Left lung (tissue), 4 donors: ENCODE measurements at regions not wholly inside any gene's neighbourhood (a gene's known extent, or its start where the extent isn't known, plus 50 kb on each side); places are given as distances from the start of the nearest gene placed in this dataset.
"Not testable (repeated sequence)": the region's sequence is repeated elsewhere in the genome, so short reads cannot be mapped to it uniquely, and the experiment has no call there.

Experiments used
- ATAC-seq: fragments of 200-7000 bp; cut with Tn5 transposase; one replicate; pipeline ENCODE4 v1.9.1; 2020; ENCODE audit warnings: moderate library complexity
- DNase-seq, 4 donors: peaks; one replicate each; pipeline ENCODE4 v3.0.0-alpha.2; 2013 to 2020
- H3K27ac ChIP-seq, 2 donors: fragments of 200-600 bp; sonication (generic) in 1 of 2; one replicate each; pipeline versions ENCODE4 v1.5.0 to v1.8.0; 2020 to 2021
- H3K27me3 ChIP-seq, 2 donors: fragments of 200-600 bp; sonication (generic) in 1 of 2; one replicate each; pipeline versions ENCODE4 v1.5.0 to v1.8.0; 2020 to 2021
- H3K36me3 ChIP-seq, 2 donors: fragments of 200-600 bp; sonication (generic) in 1 of 2; one replicate each; pipeline versions ENCODE4 v1.5.0 to v1.8.0; 2020 to 2021
- H3K4me1 ChIP-seq, 2 donors: fragments of 200-600 bp; one replicate each; pipeline ENCODE4 v1.8.0; 2021
- H3K4me3 ChIP-seq, 2 donors: fragments of 200-600 bp; sonication (generic) in 1 of 2; one replicate each; pipeline versions ENCODE4 v1.5.0 to v1.8.0; 2020 to 2021; ENCODE audit warnings: mild to moderate bottlenecking in 1 of 2
- H3K9me3 ChIP-seq, 2 donors: fragments of 200-600 bp; sonication (generic) in 1 of 2; one replicate each; pipeline versions ENCODE4 v1.5.0 to v1.8.0; 2020 to 2021
- intact Hi-C, 2 donors: fragments of 100-400 bp; cut with DNase I; formaldehyde crosslinking; loops; one replicate each; pipeline versions ENCODE4 v1.11.2 to v1.14.2; 2022
- TF ChIP-seq, protein P1 (sequence below), 2 donors: fragments of 200-600 bp; sonication (generic) in 1 of 2; IDR thresholded peaks; one replicate each; pipeline versions ENCODE4 v1.5.0 to v1.8.0; 2021; ENCODE audit warnings: antibody characterized with exemption in 2 of 2
- donor health status: DM: no; HTN: yes; CAD: no.
- donor health status: DM: no; HTN: no; CAD: no.

GRCh38 chr3:68676136-68676535, 256.2 kb downstream of the TAFA4 start:
- Histone ChIP-seq H3K36me3 (no peaks in the 10 kb centered on the region), H3K9me3 (no peaks in the 10 kb centered on the region), H3K27ac (no peak overlapping the region), H3K27me3 (no peaks in the 10 kb centered on the region), H3K4me3 (no peak overlapping the region), H3K4me1 (no peaks in the 10 kb centered on the region)
- ATAC-seq (no peak), DNase-seq (no peak)
- TF ChIP-seq, protein P1, sequence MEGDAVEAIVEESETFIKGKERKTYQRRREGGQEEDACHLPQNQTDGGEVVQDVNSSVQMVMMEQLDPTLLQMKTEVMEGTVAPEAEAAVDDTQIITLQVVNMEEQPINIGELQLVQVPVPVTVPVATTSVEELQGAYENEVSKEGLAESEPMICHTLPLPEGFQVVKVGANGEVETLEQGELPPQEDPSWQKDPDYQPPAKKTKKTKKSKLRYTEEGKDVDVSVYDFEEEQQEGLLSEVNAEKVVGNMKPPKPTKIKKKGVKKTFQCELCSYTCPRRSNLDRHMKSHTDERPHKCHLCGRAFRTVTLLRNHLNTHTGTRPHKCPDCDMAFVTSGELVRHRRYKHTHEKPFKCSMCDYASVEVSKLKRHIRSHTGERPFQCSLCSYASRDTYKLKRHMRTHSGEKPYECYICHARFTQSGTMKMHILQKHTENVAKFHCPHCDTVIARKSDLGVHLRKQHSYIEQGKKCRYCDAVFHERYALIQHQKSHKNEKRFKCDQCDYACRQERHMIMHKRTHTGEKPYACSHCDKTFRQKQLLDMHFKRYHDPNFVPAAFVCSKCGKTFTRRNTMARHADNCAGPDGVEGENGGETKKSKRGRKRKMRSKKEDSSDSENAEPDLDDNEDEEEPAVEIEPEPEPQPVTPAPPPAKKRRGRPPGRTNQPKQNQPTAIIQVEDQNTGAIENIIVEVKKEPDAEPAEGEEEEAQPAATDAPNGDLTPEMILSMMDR (IDR thresholded peaks at IDR 0.05) = no peak
- intact Hi-C loops = no loop called here

- intact Hi-C loops = no loop called here
- TF ChIP-seq, protein P1 (IDR thresholded peaks at IDR 0.05) = no peak
- H3K4me3 ChIP-seq = no peak overlapping the region
- ATAC-seq (no peak), DNase-seq (no peak)
- no peaks in the 10 kb centered on the region for H3K27me3 ChIP-seq
- no peak overlapping the region for H3K27ac ChIP-seq
- no peaks in the 10 kb centered on the region for H3K4me1 ChIP-seq
- H3K9me3 ChIP-seq = no peaks in the 10 kb centered on the region
- no peaks in the 10 kb centered on the region for H3K36me3 ChIP-seq
These were observed 265.0 kb downstream of the TAFA4 start for GRCh38 chr3:68667346-68667745.

DNA sequence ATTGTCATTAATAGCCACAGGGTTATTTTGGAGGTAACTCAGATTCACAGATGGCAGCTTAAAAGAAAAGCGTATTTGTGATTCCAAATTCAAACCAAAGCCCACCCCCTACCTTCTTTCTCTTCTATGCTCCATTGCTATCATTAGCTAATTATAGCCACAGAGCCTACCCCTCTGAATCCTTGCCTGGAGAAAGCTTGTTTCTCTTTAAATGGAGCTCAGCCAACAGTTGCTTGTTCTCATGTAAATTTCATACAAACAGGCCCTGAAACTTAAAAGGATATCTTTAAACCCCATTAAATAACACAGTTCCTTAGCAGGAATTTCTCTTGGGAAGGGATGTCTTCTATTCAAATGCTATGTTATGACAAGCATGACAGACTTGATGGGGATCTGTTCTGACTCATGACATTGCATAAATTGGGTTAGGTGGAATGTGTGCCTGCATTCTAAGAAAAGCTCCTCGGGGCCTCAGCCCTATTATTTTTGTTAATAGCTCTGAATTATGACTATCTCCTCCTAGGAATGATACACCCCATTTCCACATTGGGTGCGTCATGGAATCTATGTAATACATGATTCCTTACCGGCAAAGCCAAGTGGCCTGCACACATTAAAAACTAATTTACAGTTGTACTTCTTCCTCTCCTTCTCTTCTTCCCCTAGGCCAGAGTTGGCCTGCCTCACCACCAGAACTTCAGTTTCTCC, 265.8 kb downstream of the TAFA4 start:
- H3K27ac ChIP-seq = no peak overlapping the region
- ATAC-seq (no peak), DNase-seq (no peak)
- no peaks in the 10 kb centered on the region for H3K4me1 ChIP-seq
- intact Hi-C loops = no loop called here
- H3K4me3 ChIP-seq = no peak overlapping the region
- TF ChIP-seq, protein P1 (IDR thresholded peaks at IDR 0.05) = no peak
- H3K9me3 ChIP-seq = no peaks in the 10 kb centered on the region
- H3K27me3 ChIP-seq = no peaks in the 10 kb centered on the region
- H3K36me3 ChIP-seq = no peaks in the 10 kb centered on the region

- DNase-seq (no peak), ATAC-seq (no peak)
- no peak overlapping the region for H3K27ac ChIP-seq
- no peaks in the 10 kb centered on the region for H3K4me1 ChIP-seq
- H3K9me3 ChIP-seq = no peaks in the 10 kb centered on the region
- intact Hi-C loops = no loop called here
- H3K36me3 ChIP-seq = no peaks in the 10 kb centered on the region
- no peak overlapping the region for H3K4me3 ChIP-seq
- TF ChIP-seq, protein P1 (IDR thresholded peaks at IDR 0.05) = no peak
- no peaks in the 10 kb centered on the region for H3K27me3 ChIP-seq
These were observed 268.1 kb downstream of the TAFA4 start for GRCh38 chr3:68664276-68664675.

DNA sequence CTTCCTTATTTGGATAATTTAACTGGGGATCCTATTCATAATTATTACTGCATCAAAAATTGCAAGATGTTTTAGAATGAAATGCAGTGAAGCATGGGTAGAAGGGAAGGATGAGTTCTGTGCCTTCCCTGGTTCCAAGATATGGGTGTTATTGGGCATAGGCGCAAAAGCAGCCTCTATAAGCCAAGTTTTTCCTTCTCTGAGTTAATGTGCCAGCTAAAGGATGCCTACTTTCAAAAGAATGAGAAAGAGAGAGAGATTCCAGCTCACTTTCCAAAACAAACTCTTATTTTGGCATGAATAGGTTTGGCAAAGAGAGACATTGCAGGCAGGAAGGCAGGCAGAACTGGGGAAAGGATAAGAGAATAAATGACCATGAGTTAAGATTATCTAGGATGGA, 270.2 kb downstream of the TAFA4 start:
- Histone ChIP-seq H3K36me3 (no peaks in the 10 kb centered on the region), H3K4me3 (no peak overlapping the region), H3K27me3 (no peaks in the 10 kb centered on the region), H3K9me3 (no peaks in the 10 kb centered on the region), H3K4me1 (no peaks in the 10 kb centered on the region), H3K27ac (no peak overlapping the region)
- ATAC-seq (no peak), DNase-seq (no peak)
- TF ChIP-seq, protein P1 (IDR thresholded peaks at IDR 0.05) = no peak
- intact Hi-C loops = no loop called here

GRCh38 chr3:68650657-68651056, 281.7 kb downstream of the TAFA4 start:
- DNase-seq, ATAC-seq, H3K4me3 ChIP-seq, H3K27me3 ChIP-seq, H3K36me3 ChIP-seq, H3K9me3 ChIP-seq, H3K27ac ChIP-seq, H3K4me1 ChIP-seq, intact Hi-C loops: not testable (repeated sequence)
